GM12872 (cell line): ENCODE measurements at regions not wholly inside any gene's neighbourhood (a gene's known extent, or its start where the extent isn't known, plus 50 kb on each side); places are given as distances from the start of the nearest gene placed in this dataset.

ENCODE experiments used
- CTCF ChIP-seq: IDR thresholded peaks from 3 replicates; pipeline ENCODE4 v1.5.1; 2011; ENCODE audit warnings: low read depth, mild to moderate bottlenecking, low read length, moderate library complexity; ENCODE audit not compliant: insufficient read depth

- TF ChIP-seq CTCF, result no peak
Measured at GRCh38 chr17:6352016-6352415, 82.9 kb downstream of the AIPL1 start.

- no peak for TF ChIP-seq CTCF
Measured at GRCh38 chr17:6350806-6351205, 84.1 kb downstream of the AIPL1 start.

GRCh38 chr17:6348891-6349290 lies 86.0 kb downstream of the AIPL1 start:
- no peak for TF ChIP-seq CTCF

GRCh38 chr17:6347776-6348175 lies 87.1 kb downstream of the AIPL1 start:
- no peak for TF ChIP-seq CTCF

GRCh38 chr17:6346986-6347385 lies 87.9 kb downstream of the AIPL1 start:
- TF ChIP-seq CTCF, result no peak

GRCh38 chr17:6346156-6346786 lies 88.7 kb downstream of the AIPL1 start:
- TF ChIP-seq CTCF, result no peak

- no peak for TF ChIP-seq CTCF
Measured at GRCh38 chr17:6343736-6344135, 91.2 kb downstream of the AIPL1 start.
